Lung (tissue), 11 donors: ENCODE measurements at regions not wholly inside any gene's neighbourhood (a gene's known extent, or its start where the extent isn't known, plus 50 kb on each side); places are given as distances from the start of the nearest gene placed in this dataset.
"Not testable (repeated sequence)": the region's sequence is repeated elsewhere in the genome, so short reads cannot be mapped to it uniquely, and the experiment has no call there.

ENCODE experiments used
- ATAC-seq: fragments of 200-7000 bp; cut with Tn5 transposase; one replicate; pipeline ENCODE4 v1.9.1; 2020; ENCODE audit warnings: moderate number of reproducible peaks; ENCODE audit not compliant: insufficient read depth, low FRiP score
- DNase-seq, 3 donors: peaks; one replicate each; pipeline ENCODE4 v3.0.0-alpha.2; 2013 to 2017
- H3K27ac ChIP-seq, 2 donors: one replicate each; pipeline ENCODE4 v1.5.1; 2013; ENCODE audit warnings: mild to moderate bottlenecking in 2 of 2, moderate library complexity in 2 of 2, control low read depth in 1 of 2, inconsistent platforms in 1 of 2, low read depth in 1 of 2, low read length in 1 of 2
- H3K27me3 ChIP-seq, 3 donors: one replicate each; pipeline ENCODE4 v1.5.1; 2013; ENCODE audit warnings: low read length in 2 of 3; ENCODE audit not compliant: control insufficient read depth in 3 of 3, insufficient read depth in 3 of 3
- H3K36me3 ChIP-seq, 4 donors: one replicate each; pipeline ENCODE4 v1.5.1; 2013; ENCODE audit warnings: low read length in 4 of 4, mild to moderate bottlenecking in 1 of 4, moderate library complexity in 1 of 4; ENCODE audit not compliant: control insufficient read depth in 4 of 4, insufficient read depth in 4 of 4
- H3K4me1 ChIP-seq, 5 donors: one replicate each; pipeline ENCODE4 v1.5.1; 2013; ENCODE audit warnings: low read length in 5 of 5, mild to moderate bottlenecking in 2 of 5, moderate library complexity in 1 of 5; ENCODE audit not compliant: control insufficient read depth in 5 of 5, insufficient read depth in 5 of 5
- H3K4me3 ChIP-seq: one replicate; pipeline ENCODE4 v1.5.1; 2013; ENCODE audit warnings: mild to moderate bottlenecking, control low read depth, moderate library complexity
- H3K9ac ChIP-seq, 2 donors: one replicate each; pipeline ENCODE4 v1.5.1; 2013; ENCODE audit warnings: low read length in 2 of 2, control low read depth in 1 of 2; ENCODE audit not compliant: insufficient read depth in 1 of 2
- H3K9me3 ChIP-seq, 4 donors: one replicate each; pipeline ENCODE4 v1.5.1; 2013; ENCODE audit warnings: low read length in 3 of 4, mild to moderate bottlenecking in 1 of 4, moderate library complexity in 1 of 4; ENCODE audit not compliant: control insufficient read depth in 4 of 4, insufficient read depth in 3 of 4
- WGBS, 2 donors: extraction: QIAGEN DNeasy Blood & Tissue Kit; methylation state at CpG; one replicate each; pipeline ENCODE4 v1.1.7; 2013; 5-methylcytosine and 5-hydroxymethylcytosine counted together
- TF ChIP-seq, protein P1 (sequence below): IDR thresholded peaks from 2 replicates; pipeline ENCODE4 v1.5.1; 2012; ENCODE audit warnings: mild to moderate bottlenecking; ENCODE audit errors: control extremely low read depth, extremely low read depth
- donor health status: control.
- donor health status: control.
- donor health status: Bipolar disorder and iron deficiency.
- donor health status: healthy.
- donor health status: DM: yes; HTN: yes; CAD: no.

DNA sequence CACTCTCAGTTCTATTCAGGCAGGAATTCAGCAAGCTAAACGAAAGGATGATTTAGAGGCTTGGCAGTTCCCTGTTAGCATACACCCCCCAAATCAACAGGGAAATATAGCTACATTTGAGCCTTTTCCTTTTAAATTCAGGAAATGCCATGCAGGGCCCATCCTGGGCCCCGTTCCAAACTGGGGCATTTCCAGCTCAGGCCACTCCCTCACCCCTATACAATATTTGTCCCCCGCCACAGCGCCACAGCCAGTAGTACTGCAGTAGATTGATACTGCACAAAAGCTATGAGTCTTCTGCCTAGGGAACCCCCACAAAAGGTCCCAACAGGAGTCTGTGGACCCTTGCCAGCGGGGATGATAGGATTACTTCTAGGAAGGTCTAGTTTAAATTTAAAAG, 102.0 kb upstream of the MAPK10 start:
- ATAC-seq (no peak), DNase-seq (no peak)
- Histone ChIP-seq H3K36me3 (no peaks in the 10 kb centered on the region), H3K4me3 (no peak overlapping the region), H3K27me3 (no peaks in the 10 kb centered on the region), H3K27ac (no peak overlapping the region), H3K4me1 (no peaks in the 10 kb centered on the region), H3K9me3 (peaks cover 0 to 3% (median 0%) of the 10 kb centered on the region in 4 donors), H3K9ac (no peak overlapping the region)
- WGBS, 2 donors = 87 to 89% methylated on average over 5 of the region's 5 CpGs
- TF ChIP-seq, protein P1, sequence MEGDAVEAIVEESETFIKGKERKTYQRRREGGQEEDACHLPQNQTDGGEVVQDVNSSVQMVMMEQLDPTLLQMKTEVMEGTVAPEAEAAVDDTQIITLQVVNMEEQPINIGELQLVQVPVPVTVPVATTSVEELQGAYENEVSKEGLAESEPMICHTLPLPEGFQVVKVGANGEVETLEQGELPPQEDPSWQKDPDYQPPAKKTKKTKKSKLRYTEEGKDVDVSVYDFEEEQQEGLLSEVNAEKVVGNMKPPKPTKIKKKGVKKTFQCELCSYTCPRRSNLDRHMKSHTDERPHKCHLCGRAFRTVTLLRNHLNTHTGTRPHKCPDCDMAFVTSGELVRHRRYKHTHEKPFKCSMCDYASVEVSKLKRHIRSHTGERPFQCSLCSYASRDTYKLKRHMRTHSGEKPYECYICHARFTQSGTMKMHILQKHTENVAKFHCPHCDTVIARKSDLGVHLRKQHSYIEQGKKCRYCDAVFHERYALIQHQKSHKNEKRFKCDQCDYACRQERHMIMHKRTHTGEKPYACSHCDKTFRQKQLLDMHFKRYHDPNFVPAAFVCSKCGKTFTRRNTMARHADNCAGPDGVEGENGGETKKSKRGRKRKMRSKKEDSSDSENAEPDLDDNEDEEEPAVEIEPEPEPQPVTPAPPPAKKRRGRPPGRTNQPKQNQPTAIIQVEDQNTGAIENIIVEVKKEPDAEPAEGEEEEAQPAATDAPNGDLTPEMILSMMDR = no peak

DNA sequence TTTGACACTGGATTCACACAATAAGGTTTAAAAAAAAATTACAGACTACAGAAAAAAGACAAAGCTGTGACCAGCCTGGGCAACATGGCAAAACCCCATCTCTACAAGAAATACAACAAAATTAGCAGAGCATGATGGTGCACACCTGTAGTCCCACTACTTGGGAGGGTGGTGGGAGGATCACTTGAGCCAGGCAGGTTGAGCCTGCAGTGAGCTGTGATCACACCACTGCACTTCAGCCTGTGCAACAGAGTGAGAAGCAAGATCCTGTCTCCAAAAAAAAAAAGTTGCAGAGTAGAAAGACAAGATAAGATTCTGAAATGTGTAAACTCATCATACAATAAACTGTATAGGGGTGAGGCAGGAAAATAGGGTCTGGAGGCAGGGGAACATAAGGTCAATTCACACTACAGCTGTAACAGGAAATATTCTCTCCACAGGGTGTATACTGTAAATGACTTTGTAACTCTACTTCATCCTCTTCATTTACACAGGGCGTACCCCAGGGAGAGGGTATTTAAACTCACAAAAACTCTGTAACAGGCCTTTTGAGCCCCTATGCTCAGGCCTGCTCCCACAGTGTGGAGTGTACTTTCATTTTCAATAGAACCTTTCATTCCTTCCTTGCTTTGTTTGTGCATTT, 112.6 kb upstream of the MAPK10 start:
- 64 to 72% methylated on average over 1 of the region's 1 CpG for WGBS, 2 donors
- Histone ChIP-seq H3K27ac (no peak overlapping the region), H3K27me3 (no peaks in the 10 kb centered on the region), H3K4me3 (no peak overlapping the region), H3K4me1 (no peaks in the 10 kb centered on the region), H3K36me3 (no peaks in the 10 kb centered on the region), H3K9ac (no peak overlapping the region), H3K9me3 (no peaks in the 10 kb centered on the region)
- DNase-seq (no peak), ATAC-seq (no peak)
- TF ChIP-seq, protein P1 = no peak

DNA sequence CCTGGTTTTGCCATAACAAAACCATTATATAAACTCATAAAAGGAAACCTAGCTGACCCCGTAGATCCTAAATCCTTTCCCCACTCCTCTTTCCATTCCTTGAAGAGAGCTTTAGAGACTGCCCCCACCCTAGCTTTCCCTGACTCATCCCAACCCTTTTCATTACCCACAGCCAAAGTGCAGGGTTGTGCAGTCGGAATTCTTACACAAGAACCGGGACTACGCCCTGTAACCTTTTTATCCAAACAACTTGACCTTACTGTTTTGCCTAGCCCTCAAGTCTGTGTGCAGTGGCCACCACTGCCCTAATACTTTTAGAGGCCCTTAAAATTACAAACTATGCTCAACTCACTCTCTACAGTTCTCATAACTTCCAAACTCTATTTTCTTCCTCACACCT, 116.0 kb upstream of the PTPN13 start:
- ATAC-seq = not testable (repeated sequence)

DNA sequence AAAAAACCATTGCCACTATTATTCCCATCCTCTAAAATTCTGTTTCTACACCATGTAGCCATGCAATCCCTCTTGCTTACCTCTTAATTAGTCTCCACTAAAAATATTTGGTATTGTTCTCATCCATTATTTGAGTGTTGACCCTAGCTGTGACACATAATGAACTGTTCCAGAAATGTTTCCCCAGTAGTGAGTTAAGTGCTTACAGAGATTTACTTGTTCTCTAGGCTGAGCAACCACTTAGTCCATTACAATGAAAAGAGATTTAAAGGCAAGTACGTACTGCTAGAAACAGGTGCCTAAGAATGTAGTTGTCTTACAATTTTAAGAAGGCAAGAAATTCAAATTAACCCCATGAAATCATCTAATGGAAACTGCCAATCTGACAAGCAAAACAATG, 112.7 kb upstream of the PTPN13 start:
- Histone ChIP-seq H3K4me1 (peaks cover 0 to 23% (median 0%) of the 10 kb centered on the region in 5 donors), H3K9ac (no peak overlapping the region), H3K9me3 (no peaks in the 10 kb centered on the region), H3K27ac (no peak overlapping the region), H3K36me3 (no peaks in the 10 kb centered on the region), H3K27me3 (no peaks in the 10 kb centered on the region), H3K4me3 (no peak overlapping the region)
- DNase-seq (peak in 1 of 3 donors; percentile 19), ATAC-seq (peak; percentile 34)
- WGBS, 2 donors = 70% methylated on average over 1 of the region's 1 CpG
- TF ChIP-seq, protein P1 = no peak

More for the DNA sequence above, 116.0 kb upstream of the PTPN13 start:
- H3K9ac ChIP-seq, H3K4me3 ChIP-seq, H3K36me3 ChIP-seq, H3K27me3 ChIP-seq, H3K9me3 ChIP-seq, DNase-seq, H3K27ac ChIP-seq: not testable (repeated sequence)
- peaks cover 0 to 16% (median 0%) of the 10 kb centered on the region in 5 donors for H3K4me1 ChIP-seq
- 77 to 90% methylated on average over 4 of the region's 4 CpGs for WGBS, 2 donors
